Mammary epithelial cell (primary cell): ENCODE measurements at regions not wholly inside any gene's neighbourhood (a gene's known extent, or its start where the extent isn't known, plus 50 kb on each side); places are given as distances from the start of the nearest gene placed in this dataset.

ENCODE experiments used
- CTCF ChIP-seq, 2 donors: IDR thresholded peaks in 1 of 2; conservative IDR thresholded peaks in 1 of 2; 2 replicates each; pipeline ENCODE4 v1.5.1; 2011 to 2012; ENCODE audit warnings: inconsistent platforms in 2 of 2, low read length in 2 of 2, mild to moderate bottlenecking in 2 of 2, control low read depth in 1 of 2, low read depth in 1 of 2; ENCODE audit not compliant: insufficient read depth in 1 of 2; ENCODE audit errors: extremely low read depth in 1 of 2
- EZH2 ChIP-seq: IDR thresholded peaks from 2 replicates; pipeline ENCODE4 v1.6.1; 2012; ENCODE audit warnings: low read length, inconsistent platforms, borderline replicate concordance

GRCh38 chr17:33990943-33991706, 264.0 kb upstream of the CCL2 start:
- no peak for TF ChIP-seq CTCF (conservative IDR thresholded peaks at IDR 0.05 in 1 of 2, IDR thresholded peaks at IDR 0.05 in 1 of 2; ENCODE audit: extremely low read depth in 1 of 2, insufficient read depth in 1 of 2, low read depth in 1 of 2, low read length in 2 of 2)
- no peak for TF ChIP-seq EZH2
